GM12878 (cell line): ENCODE measurements at regions not wholly inside any gene's neighbourhood (a gene's known extent, or its start where the extent isn't known, plus 50 kb on each side); places are given as distances from the start of the nearest gene placed in this dataset.

Experiments
- BCL3 ChIP-seq: IDR thresholded peaks from 2 replicates; pipeline ENCODE4 v1.6.1; 2011; ENCODE audit warnings: borderline replicate concordance, low read depth, mild to moderate bottlenecking, moderate library complexity, low read length; ENCODE audit not compliant: insufficient read depth, poor library complexity, severe bottlenecking
- CHD2 ChIP-seq: IDR thresholded peaks from 2 replicates; pipeline ENCODE4 v1.6.1; 2011; ENCODE audit warnings: low read depth, low read length, improper control_type of control experiment, borderline replicate concordance
- EED ChIP-seq: sonication (generic); IDR thresholded peaks from 2 replicates; pipeline ENCODE4 v1.6.1; 2016; ENCODE audit warnings: antibody characterized with exemption, low read depth
- EP300 ChIP-seq, 2 experiments: fragments of 150-350 bp in 1 of 2; IDR thresholded peaks; 2 replicates each; pipeline ENCODE4 v1.6.1; 2011 to 2012; ENCODE audit warnings: low read depth in 2 of 2, low read length in 2 of 2, borderline replicate concordance in 1 of 2, improper control_type of control experiment in 1 of 2, inconsistent platforms in 1 of 2; ENCODE audit not compliant: control insufficient read depth in 1 of 2
- ESRRA ChIP-seq: IDR thresholded peaks from 2 replicates; pipeline ENCODE4 v1.6.1; 2012; ENCODE audit warnings: mild to moderate bottlenecking, low read length, improper control_type of control experiment
- GABPA ChIP-seq: IDR thresholded peaks from 2 replicates; pipeline ENCODE4 v1.6.1; 2014; ENCODE audit warnings: antibody characterized with exemption, low read depth, mild to moderate bottlenecking, inconsistent platforms
- IKZF1 ChIP-seq: fragments of 450-650 bp; conservative IDR thresholded peaks from 2 replicates; pipeline ENCODE4 v1.6.1; 2017; ENCODE audit warnings: antibody characterized with exemption, mild to moderate bottlenecking
- IKZF2 ChIP-seq, 2 experiments: fragments of 450-650 bp; IDR thresholded peaks; 2 replicates each; pipeline ENCODE4 v1.6.1; 2017; ENCODE audit warnings: mild to moderate bottlenecking in 2 of 2, moderate library complexity in 2 of 2
- IRF4 ChIP-seq: IDR thresholded peaks from 2 replicates; pipeline ENCODE4 v1.6.1; 2011; ENCODE audit warnings: low read depth, low read length
- JUND ChIP-seq: IDR thresholded peaks from 2 replicates; pipeline ENCODE4 v1.6.1; 2012; ENCODE audit warnings: low read depth, mild to moderate bottlenecking, low read length, improper control_type of control experiment, moderate library complexity
- NFIC ChIP-seq: IDR thresholded peaks from 2 replicates; pipeline ENCODE4 v1.6.1; 2012; ENCODE audit warnings: low read depth, mild to moderate bottlenecking, inconsistent platforms, low read length, moderate library complexity
- NFYB ChIP-seq: IDR thresholded peaks from 2 replicates; pipeline ENCODE4 v1.6.1; 2011; ENCODE audit warnings: low read depth, mild to moderate bottlenecking, low read length, improper control_type of control experiment, moderate library complexity; ENCODE audit not compliant: insufficient read depth
- PML ChIP-seq: IDR thresholded peaks from 2 replicates; pipeline ENCODE4 v1.6.1; 2012; ENCODE audit warnings: low read length, inconsistent platforms
- RAD51 ChIP-seq: fragments of 450-650 bp; IDR thresholded peaks from 2 replicates; pipeline ENCODE4 v1.6.1; 2016; ENCODE audit warnings: moderate library complexity, mild to moderate bottlenecking, inconsistent platforms
- SP1 ChIP-seq: IDR thresholded peaks from one replicate; pipeline ENCODE4 v1.6.1; 2011; ENCODE audit warnings: low read depth, low read length
- TBL1XR1 ChIP-seq: IDR thresholded peaks from 2 replicates; pipeline ENCODE4 v1.6.1; 2012; ENCODE audit warnings: low read depth, low read length, improper control_type of control experiment
- TCF12 ChIP-seq: IDR thresholded peaks from 2 replicates; pipeline ENCODE4 v1.6.1; 2011; ENCODE audit warnings: low read depth, mild to moderate bottlenecking, low read length
- TF ChIP-seq, protein P1 (sequence below): fragments of 450-650 bp; IDR thresholded peaks from 2 replicates; pipeline ENCODE4 v1.6.1; 2016; ENCODE audit warnings: mild to moderate bottlenecking
- TF ChIP-seq, protein P2 (sequence below): fragments of 450-650 bp; IDR thresholded peaks from 2 replicates; pipeline ENCODE4 v1.6.1; 2017; ENCODE audit warnings: borderline replicate concordance

GRCh38 chr2:64727013-64727767, 73.5 kb upstream of the SERTAD2 start (continued):
- TF ChIP-seq GABPA (0 out of 2 replicates have a peak, but pooled peaks have one; percentile 11), EED (0 out of 2 replicates have a peak, but pooled peaks have one; percentile 31), PML (peak; percentile 79; the same call in 1 of the 2 replicates), RAD51 (peak; percentile 35; the same call in 1 of the 2 replicates), NFYB (no peak), IRF4 (peak; percentile 99), ESRRA (no peak), NFIC (peak; percentile 96), EP300 (IDR thresholded peaks at IDR 0.05; ENCODE audit: borderline replicate concordance in 1 of 2, control insufficient read depth in 1 of 2, low read depth in 2 of 2, low read length in 2 of 2) (peak; percentile 84 to 100; a peak in 3 of 4 replicates), IKZF1 (peak; percentile 75), BCL3 (peak; percentile 70), IKZF2 (IDR thresholded peaks at IDR 0.05) (peak; percentile 87 to 93), TBL1XR1 (peak; percentile 90), JUND (peak; percentile 83; the same call in 1 of the 2 replicates), SP1 (peak; percentile 64), CHD2 (peak; percentile 53; the same call in 1 of the 2 replicates), TCF12 (0 out of 2 replicates have a peak, but pooled peaks have one; percentile 8)
- TF ChIP-seq, protein P1, sequence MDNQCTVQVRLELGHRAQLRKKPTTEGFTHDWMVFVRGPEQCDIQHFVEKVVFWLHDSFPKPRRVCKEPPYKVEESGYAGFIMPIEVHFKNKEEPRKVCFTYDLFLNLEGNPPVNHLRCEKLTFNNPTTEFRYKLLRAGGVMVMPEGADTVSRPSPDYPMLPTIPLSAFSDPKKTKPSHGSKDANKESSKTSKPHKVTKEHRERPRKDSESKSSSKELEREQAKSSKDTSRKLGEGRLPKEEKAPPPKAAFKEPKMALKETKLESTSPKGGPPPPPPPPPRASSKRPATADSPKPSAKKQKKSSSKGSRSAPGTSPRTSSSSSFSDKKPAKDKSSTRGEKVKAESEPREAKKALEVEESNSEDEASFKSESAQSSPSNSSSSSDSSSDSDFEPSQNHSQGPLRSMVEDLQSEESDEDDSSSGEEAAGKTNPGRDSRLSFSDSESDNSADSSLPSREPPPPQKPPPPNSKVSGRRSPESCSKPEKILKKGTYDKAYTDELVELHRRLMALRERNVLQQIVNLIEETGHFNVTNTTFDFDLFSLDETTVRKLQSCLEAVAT: 0 out of 2 replicates have a peak, but pooled peaks have one; percentile 38
- TF ChIP-seq, protein P2, sequence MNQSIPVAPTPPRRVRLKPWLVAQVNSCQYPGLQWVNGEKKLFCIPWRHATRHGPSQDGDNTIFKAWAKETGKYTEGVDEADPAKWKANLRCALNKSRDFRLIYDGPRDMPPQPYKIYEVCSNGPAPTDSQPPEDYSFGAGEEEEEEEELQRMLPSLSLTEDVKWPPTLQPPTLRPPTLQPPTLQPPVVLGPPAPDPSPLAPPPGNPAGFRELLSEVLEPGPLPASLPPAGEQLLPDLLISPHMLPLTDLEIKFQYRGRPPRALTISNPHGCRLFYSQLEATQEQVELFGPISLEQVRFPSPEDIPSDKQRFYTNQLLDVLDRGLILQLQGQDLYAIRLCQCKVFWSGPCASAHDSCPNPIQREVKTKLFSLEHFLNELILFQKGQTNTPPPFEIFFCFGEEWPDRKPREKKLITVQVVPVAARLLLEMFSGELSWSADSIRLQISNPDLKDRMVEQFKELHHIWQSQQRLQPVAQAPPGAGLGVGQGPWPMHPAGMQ: no peak
- TF ChIP-seq, all 136 proteins: peak for 56
